ENCODE measurements at regions not wholly inside any gene's neighbourhood (a gene's known extent, or its start where the extent isn't known, plus 50 kb on each side); places are given as distances from the start of the nearest gene placed in this dataset.

GRCh38 chr3:18047052-18047451, 304.6 kb upstream of the TBC1D5 start:
- TF ChIP-seq MAX (IDR thresholded peaks at IDR 0.05) (no peak), CTCF (IDR thresholded peaks at IDR 0.05; ENCODE audit: control extremely low read depth in 1 of 3, insufficient read depth in 1 of 3, low read depth in 1 of 3, low read length in 3 of 3) (no peak), POLR2A (IDR thresholded peaks at IDR 0.05; ENCODE audit: control extremely low read depth in 1 of 2, low read depth in 2 of 2, low read length in 2 of 2) (no peak), EZH2 (IDR thresholded peaks at IDR 0.05; ENCODE audit: low read depth, low read length, severe bottlenecking) (no peak), CTBP2 (IDR thresholded peaks at IDR 0.05; ENCODE audit: borderline replicate concordance, insufficient read depth, insufficient read length, low read length) (no peak), RFX5 (IDR thresholded peaks at IDR 0.05; ENCODE audit: borderline replicate concordance, low read depth, low read length) (no peak), USF2 (IDR thresholded peaks at IDR 0.05; ENCODE audit: low read length) (no peak), JUN (IDR thresholded peaks at IDR 0.05; ENCODE audit: low read depth, low read length) (no peak), BRCA1 (IDR thresholded peaks at IDR 0.05; ENCODE audit: low read depth, low read length) (no peak), ATF3 (IDR thresholded peaks at IDR 0.05; ENCODE audit: insufficient read depth, low read depth, low read length) (no peak), SP1 (IDR thresholded peaks at IDR 0.05; ENCODE audit: low read depth, low read length) (no peak), EP300 (IDR thresholded peaks at IDR 0.05; ENCODE audit: borderline replicate concordance in 1 of 2, low read depth in 2 of 2, low read length in 2 of 2) (no peak)

All from H1 (cell line).